Naive thymus-derived CD4-positive, alpha-beta T cell (primary cell): ENCODE measurements at regions not wholly inside any gene's neighbourhood (a gene's known extent, or its start where the extent isn't known, plus 50 kb on each side); places are given as distances from the start of the nearest gene placed in this dataset.
"Not testable (repeated sequence)": the region's sequence is repeated elsewhere in the genome, so short reads cannot be mapped to it uniquely, and the experiment has no call there.

Experiments
- ATAC-seq: fragments of 150-1000 bp; cut with Tn5 transposase; 2 replicates; pipeline ENCODE4 v1.10.0; 2021; ENCODE audit warnings: mild to moderate bottlenecking, moderate library complexity
- CTCF ChIA-PET: fragments of 350-600 bp; sonication (Branson Sonifier 250); formaldehyde crosslinking; loops from one replicate; lab custom pipeline; 2021; ENCODE audit warnings: antibody characterized with exemption; lab: Charles Lee
- POLR2A ChIA-PET: fragments of 350-600 bp; sonication (Branson Sonifier 250); formaldehyde crosslinking; loops from one replicate; lab custom pipeline; 2021; ENCODE audit warnings: antibody characterized with exemption, inconsistent platforms; lab: Charles Lee
- DNase-seq, 9 donors: peaks; one replicate each; pipeline versions ENCODE4 v3.0.0 to v3.0.0-alpha.2; 2020 to 2022; ENCODE audit warnings: mixed read lengths in 1 of 9
- H3K27ac ChIP-seq: one replicate; pipeline ENCODE4 v1.7.0; 2013; ENCODE audit warnings: mild to moderate bottlenecking, low read depth, low read length, moderate library complexity
- H3K27me3 ChIP-seq, 2 donors: one replicate each; pipeline ENCODE4 v1.7.0; 2013; ENCODE audit warnings: low read length in 2 of 2, mild to moderate bottlenecking in 2 of 2, moderate library complexity in 2 of 2; ENCODE audit not compliant: control insufficient read depth in 2 of 2, insufficient read depth in 2 of 2
- H3K36me3 ChIP-seq, 3 experiments: 1 replicate in 2 of 3; 2 replicates in 1 of 3; pipeline ENCODE4 v1.7.0; 2013; ENCODE audit warnings: low read length in 3 of 3, mild to moderate bottlenecking in 3 of 3, moderate library complexity in 1 of 3; ENCODE audit not compliant: insufficient read depth in 3 of 3, control insufficient read depth in 2 of 3
- H3K4me1 ChIP-seq, 2 donors: one replicate each; pipeline ENCODE4 v1.7.0; 2013; ENCODE audit warnings: low read length in 2 of 2, mild to moderate bottlenecking in 2 of 2, moderate library complexity in 1 of 2; ENCODE audit not compliant: control insufficient read depth in 2 of 2, insufficient read depth in 2 of 2
- H3K4me3 ChIP-seq: 2 replicates; pipeline ENCODE4 v1.7.0; 2013; ENCODE audit warnings: mild to moderate bottlenecking, low read length
- H3K9me3 ChIP-seq, 3 experiments: 1 replicate in 2 of 3; 2 replicates in 1 of 3; pipeline ENCODE4 v1.7.0; 2013; ENCODE audit warnings: low read length in 3 of 3; ENCODE audit not compliant: control insufficient read depth in 2 of 3
- H3K27ac Mint-ChIP-seq, 9 donors: one replicate each; pipeline ENCODE4 v1.8.0; 2020 to 2022; ENCODE audit warnings: mixed read lengths in 9 of 9, mild to moderate bottlenecking in 8 of 9, moderate library complexity in 5 of 9, inconsistent platforms in 2 of 9
- H3K27me3 Mint-ChIP-seq, 5 donors: one replicate each; pipeline ENCODE4 v1.8.0; 2021 to 2022; ENCODE audit warnings: mixed read lengths in 5 of 5, mild to moderate bottlenecking in 1 of 5
- H3K36me3 Mint-ChIP-seq, 5 donors: one replicate each; pipeline ENCODE4 v1.8.0; 2020 to 2022; ENCODE audit warnings: mixed read lengths in 5 of 5, mild to moderate bottlenecking in 3 of 5, inconsistent platforms in 1 of 5
- H3K4me1 Mint-ChIP-seq, 7 donors: one replicate each; pipeline ENCODE4 v1.8.0; 2020 to 2022; ENCODE audit warnings: mixed read lengths in 7 of 7, mild to moderate bottlenecking in 3 of 7, inconsistent platforms in 1 of 7
- H3K4me3 Mint-ChIP-seq, 10 donors: one replicate each; pipeline ENCODE4 v1.8.0; 2020 to 2022; ENCODE audit warnings: mild to moderate bottlenecking in 10 of 10, mixed read lengths in 10 of 10, moderate library complexity in 6 of 10, inconsistent platforms in 2 of 10
- H3K9me3 Mint-ChIP-seq, 11 donors: one replicate each; pipeline ENCODE4 v1.8.0; 2020 to 2022; ENCODE audit warnings: mixed read lengths in 11 of 11, mild to moderate bottlenecking in 4 of 11, inconsistent platforms in 1 of 11, moderate library complexity in 1 of 11
- intact Hi-C, 2 donors: fragments of 100-400 bp; cut with micrococcal nuclease; formaldehyde crosslinking; loops; one replicate each; pipeline ENCODE4 v1.15.1; 2023

GRCh38 chrX:28178206-28178605, 197.0 kb upstream of the DCAF8L1 start:
- Mint-ChIP-seq H3K4me1 (no peaks in the 10 kb centered on the region), H3K27ac (no peak overlapping the region), H3K9me3 (peaks cover 0 to 10% (median 0%) of the 10 kb centered on the region in 11 donors), H3K36me3 (no peaks in the 10 kb centered on the region), H3K4me3 (no peak overlapping the region), H3K27me3 (no peaks in the 10 kb centered on the region)
- ChIA-PET CTCF (no interaction called here), POLR2A (no interaction called here)
- Histone ChIP-seq H3K27ac (no peak overlapping the region), H3K4me3 (no peak overlapping the region), H3K4me1 (no peaks in the 10 kb centered on the region), H3K9me3 (no peaks in the 10 kb centered on the region), H3K27me3 (no peaks in the 10 kb centered on the region), H3K36me3 (no peaks in the 10 kb centered on the region)
- intact Hi-C loops = loop anchor here (2.0 to 10.0 kb wide), 2 partner anchors 47 to 57 kb away; no protein-coding TSS in a partner anchor
- no peak for ATAC-seq
- no peak for DNase-seq

GRCh38 chrX:28177202-28177601, 196.0 kb upstream of the DCAF8L1 start:
- H3K9me3 ChIP-seq = no peaks in the 10 kb centered on the region
- Mint-ChIP-seq H3K27ac (no peak overlapping the region), H3K9me3 (peaks cover 0 to 10% (median 1%) of the 10 kb centered on the region in 11 donors), H3K27me3 (no peaks in the 10 kb centered on the region), H3K4me3 (no peak overlapping the region), H3K36me3 (no peaks in the 10 kb centered on the region), H3K4me1 (no peaks in the 10 kb centered on the region)
- no peaks in the 10 kb centered on the region for H3K27me3 ChIP-seq
- no peaks in the 10 kb centered on the region for H3K36me3 ChIP-seq
- ATAC-seq (no peak), DNase-seq (no peak)
- H3K27ac ChIP-seq = no peak overlapping the region
- POLR2A ChIA-PET = no interaction called here
- CTCF ChIA-PET = no interaction called here
- intact Hi-C loops = loop anchor here in 1 of 2 donors (10.0 kb wide), 1 partner anchor 58 kb away; no protein-coding TSS in a partner anchor
- no peaks in the 10 kb centered on the region for H3K4me1 ChIP-seq
- no peak overlapping the region for H3K4me3 ChIP-seq

GRCh38 chrX:28170713-28171112, 189.5 kb upstream of the DCAF8L1 start:
- peaks cover 0 to 6% (median 0%) of the 10 kb centered on the region in 11 donors for H3K9me3 Mint-ChIP-seq
- no peak overlapping the region for H3K4me3 ChIP-seq
- CTCF ChIA-PET = no interaction called here

GRCh38 chrX:28158019-28158777, 176.9 kb upstream of the DCAF8L1 start:
- no peak overlapping the region for H3K4me3 ChIP-seq
- DNase-seq = no peak
- Mint-ChIP-seq H3K27ac (no peak overlapping the region), H3K4me1 (no peaks in the 10 kb centered on the region), H3K9me3 (peaks cover 0 to 4% (median 0%) of the 10 kb centered on the region in 11 donors), H3K27me3 (no peaks in the 10 kb centered on the region), H3K36me3 (no peaks in the 10 kb centered on the region), H3K4me3 (no peak overlapping the region)
- ChIA-PET CTCF (no interaction called here), POLR2A (no interaction called here)
- H3K36me3 ChIP-seq = no peaks in the 10 kb centered on the region
- H3K27ac ChIP-seq = no peak overlapping the region
- no peak for ATAC-seq
- intact Hi-C loops = no loop called here
- no peaks in the 10 kb centered on the region for H3K4me1 ChIP-seq
- H3K9me3 ChIP-seq = no peaks in the 10 kb centered on the region
- no peaks in the 10 kb centered on the region for H3K27me3 ChIP-seq

More at GRCh38 chrX:28170713-28171112, 189.5 kb upstream of the DCAF8L1 start:
- no peak for DNase-seq
- intact Hi-C loops = loop anchor here in 1 of 2 donors (10.0 kb wide), 1 partner anchor 64 kb away; no protein-coding TSS in a partner anchor
- no peaks in the 10 kb centered on the region for H3K27me3 ChIP-seq
- POLR2A ChIA-PET = no interaction called here
- H3K27ac ChIP-seq = no peak overlapping the region
- no peaks in the 10 kb centered on the region for H3K36me3 ChIP-seq
- H3K27ac Mint-ChIP-seq = no peak overlapping the region
- no peaks in the 10 kb centered on the region for H3K9me3 ChIP-seq
- H3K36me3 Mint-ChIP-seq = no peaks in the 10 kb centered on the region
- no peaks in the 10 kb centered on the region for H3K27me3 Mint-ChIP-seq
- no peak for ATAC-seq
- H3K4me1 ChIP-seq = no peaks in the 10 kb centered on the region
- no peaks in the 10 kb centered on the region for H3K4me1 Mint-ChIP-seq
- no peak overlapping the region for H3K4me3 Mint-ChIP-seq

GRCh38 chrX:28152263-28152662, 171.0 kb upstream of the DCAF8L1 start:
- POLR2A ChIA-PET, H3K36me3 ChIP-seq, CTCF ChIA-PET, DNase-seq, H3K4me3 Mint-ChIP-seq, ATAC-seq, intact Hi-C loops, H3K27me3 ChIP-seq, H3K27ac ChIP-seq, H3K27ac Mint-ChIP-seq, H3K4me1 ChIP-seq, H3K4me1 Mint-ChIP-seq, H3K4me3 ChIP-seq, H3K27me3 Mint-ChIP-seq, H3K9me3 ChIP-seq, H3K36me3 Mint-ChIP-seq: not testable (repeated sequence)
- peaks cover 0 to 15% (median 3%) of the 10 kb centered on the region in 11 donors for H3K9me3 Mint-ChIP-seq

GRCh38 chrX:28135378-28136047, 154.3 kb upstream of the DCAF8L1 start:
- intact Hi-C loops = no loop called here
- H3K4me1 Mint-ChIP-seq = no peaks in the 10 kb centered on the region
- no peak overlapping the region for H3K27ac ChIP-seq
- DNase-seq (no peak), ATAC-seq (no peak)
- ChIA-PET CTCF (interaction anchor here (0.7 kb wide), 1 partner anchor 357 kb away, joined by 3 read pairs; no protein-coding TSS in a partner anchor), POLR2A (no interaction called here)
- no peaks in the 10 kb centered on the region for H3K27me3 ChIP-seq
- no peak overlapping the region for H3K4me3 ChIP-seq
- H3K4me1 ChIP-seq = no peaks in the 10 kb centered on the region
- no peaks in the 10 kb centered on the region for H3K27me3 Mint-ChIP-seq
- H3K36me3 ChIP-seq = no peaks in the 10 kb centered on the region
- no peak overlapping the region for H3K27ac Mint-ChIP-seq
- H3K9me3 ChIP-seq = no peaks in the 10 kb centered on the region
- H3K4me3 Mint-ChIP-seq = no peak overlapping the region
- peaks cover 0 to 6% (median 0%) of the 10 kb centered on the region in 11 donors for H3K9me3 Mint-ChIP-seq
- no peaks in the 10 kb centered on the region for H3K36me3 Mint-ChIP-seq
